PC-9 (cell line): ENCODE measurements at regions not wholly inside any gene's neighbourhood (a gene's known extent, or its start where the extent isn't known, plus 50 kb on each side); places are given as distances from the start of the nearest gene placed in this dataset.

Experiments
- BruUV-seq: library from RNA; stranded (reverse); fragments of 400-500 nt; replicated peaks from 2 replicates; lab custom pipeline; 2021; lab: Mats Ljungman, UMichigan
- CTCF ChIA-PET: fragments of 300-600 bp; sonication (Branson Sonifier 250); formaldehyde crosslinking; loops from one replicate; lab custom pipeline; 2022; ENCODE audit warnings: antibody characterized with exemption; lab: Charles Lee
- POLR2A ChIA-PET: fragments of 300-600 bp; sonication (Branson Sonifier 250); formaldehyde crosslinking; loops from one replicate; lab custom pipeline; 2022; ENCODE audit warnings: antibody characterized with exemption; ENCODE audit not compliant: unreplicated experiment; lab: Charles Lee
- DNase-seq, 2 experiments: peaks; one replicate each; pipeline versions ENCODE4 v3.0.0 to v3.0.0-alpha.2; 2015 to 2022; ENCODE audit warnings: mixed read lengths in 1 of 2
- H2AFZ ChIP-seq: fragments of 200-600 bp; sonication (generic); 2 replicates; pipeline ENCODE4 v1.8.1; 2017; ENCODE audit warnings: antibody characterized with exemption
- H3F3A ChIP-seq: fragments of 200-600 bp; sonication (generic); 2 replicates; pipeline ENCODE4 v1.8.1; 2017; ENCODE audit warnings: antibody characterized with exemption, mild to moderate bottlenecking, low read depth; ENCODE audit not compliant: insufficient read depth
- H3K27ac ChIP-seq: fragments of 200-600 bp; sonication (generic); 2 replicates; pipeline ENCODE4 v1.6.1; 2016; ENCODE audit warnings: mixed run types
- H3K27me3 ChIP-seq: fragments of 200-600 bp; sonication (generic); 2 replicates; pipeline ENCODE4 v1.6.1; 2016; ENCODE audit warnings: low read depth, mixed run types; ENCODE audit not compliant: insufficient read depth
- H3K36me3 ChIP-seq: fragments of 200-600 bp; sonication (generic); 2 replicates; pipeline ENCODE4 v1.6.1; 2016; ENCODE audit warnings: low read depth, mixed run types
- H3K4me1 ChIP-seq: fragments of 200-600 bp; sonication (generic); replicated peaks from 2 replicates; pipeline ENCODE4 v1.6.1; 2016; ENCODE audit warnings: mixed run types; ENCODE audit not compliant: insufficient read depth
- H3K4me2 ChIP-seq: fragments of 200-600 bp; sonication (generic); 2 replicates; pipeline ENCODE4 v1.6.1; 2017; ENCODE audit warnings: mixed run types
- H3K4me3 ChIP-seq: fragments of 200-600 bp; sonication (generic); 2 replicates; pipeline ENCODE4 v1.6.1; 2016; ENCODE audit warnings: mixed run types
- H3K79me2 ChIP-seq: fragments of 200-600 bp; sonication (generic); 2 replicates; pipeline ENCODE4 v1.6.1; 2017; ENCODE audit warnings: low read depth, mixed run types
- H3K9me2 ChIP-seq: fragments of 200-600 bp; sonication (generic); 2 replicates; pipeline ENCODE4 v1.8.1; 2017; ENCODE audit warnings: mild to moderate bottlenecking; ENCODE audit not compliant: insufficient read depth
- H3K9me3 ChIP-seq: fragments of 200-600 bp; sonication (generic); 2 replicates; pipeline ENCODE4 v1.8.1; 2016; ENCODE audit warnings: low read depth; ENCODE audit not compliant: insufficient read depth
- H4K20me1 ChIP-seq: fragments of 200-600 bp; sonication (generic); 2 replicates; pipeline ENCODE4 v1.8.1; 2017; ENCODE audit not compliant: insufficient read depth
- EZH2 ChIP-seq: fragments of 200-600 bp; sonication (generic); IDR thresholded peaks from 2 replicates; pipeline ENCODE4 v1.8.0; 2017; ENCODE audit warnings: antibody characterized with exemption, low read depth
- intact Hi-C: fragments of 100-400 bp; cut with micrococcal nuclease; formaldehyde crosslinking; loops from one replicate; pipeline ENCODE4 v1.10.0; 2022; ENCODE audit not compliant: unreplicated experiment
- TF ChIP-seq, protein P1 (sequence below): fragments of 200-600 bp; sonication (generic); conservative IDR thresholded peaks from 2 replicates; pipeline ENCODE4 v1.6.1; 2017; ENCODE audit warnings: mixed run types, antibody characterized with exemption, mild to moderate bottlenecking, moderate library complexity

- H3K4me1 ChIP-seq, result no peaks in the 10 kb centered on the region
- no peaks in the 10 kb centered on the region for H3F3A ChIP-seq
- no TSS peak for BruUV-seq
- TF ChIP-seq, protein P1, sequence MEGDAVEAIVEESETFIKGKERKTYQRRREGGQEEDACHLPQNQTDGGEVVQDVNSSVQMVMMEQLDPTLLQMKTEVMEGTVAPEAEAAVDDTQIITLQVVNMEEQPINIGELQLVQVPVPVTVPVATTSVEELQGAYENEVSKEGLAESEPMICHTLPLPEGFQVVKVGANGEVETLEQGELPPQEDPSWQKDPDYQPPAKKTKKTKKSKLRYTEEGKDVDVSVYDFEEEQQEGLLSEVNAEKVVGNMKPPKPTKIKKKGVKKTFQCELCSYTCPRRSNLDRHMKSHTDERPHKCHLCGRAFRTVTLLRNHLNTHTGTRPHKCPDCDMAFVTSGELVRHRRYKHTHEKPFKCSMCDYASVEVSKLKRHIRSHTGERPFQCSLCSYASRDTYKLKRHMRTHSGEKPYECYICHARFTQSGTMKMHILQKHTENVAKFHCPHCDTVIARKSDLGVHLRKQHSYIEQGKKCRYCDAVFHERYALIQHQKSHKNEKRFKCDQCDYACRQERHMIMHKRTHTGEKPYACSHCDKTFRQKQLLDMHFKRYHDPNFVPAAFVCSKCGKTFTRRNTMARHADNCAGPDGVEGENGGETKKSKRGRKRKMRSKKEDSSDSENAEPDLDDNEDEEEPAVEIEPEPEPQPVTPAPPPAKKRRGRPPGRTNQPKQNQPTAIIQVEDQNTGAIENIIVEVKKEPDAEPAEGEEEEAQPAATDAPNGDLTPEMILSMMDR, result no peak
- TF ChIP-seq EZH2, result no peak
- H3K4me2 ChIP-seq, result no peak overlapping the region
- no peak overlapping the region for H2AFZ ChIP-seq
- ChIA-PET CTCF (no interaction called here), POLR2A (no interaction called here)
- no peak overlapping the region for H3K4me3 ChIP-seq
- no peaks in the 10 kb centered on the region for H3K9me3 ChIP-seq
- H3K27ac ChIP-seq, result no peak overlapping the region
- H4K20me1 ChIP-seq, result no peaks in the 10 kb centered on the region
- H3K9me2 ChIP-seq, result no peaks in the 10 kb centered on the region
- intact Hi-C loops, result loop anchor here (10.0 kb wide), 2 partner anchors 224 to 394 kb away; partner anchors contain the start of gene CDYL
- H3K36me3 ChIP-seq, result no peaks in the 10 kb centered on the region
- H3K79me2 ChIP-seq, result no peaks in the 10 kb centered on the region
- H3K27me3 ChIP-seq, result no peaks in the 10 kb centered on the region
- DNase-seq, result no peak
Observed at GRCh38 chr6:4380881-4381281, 245.5 kb upstream of the ECI2 start.

- no peak for DNase-seq
- CTCF ChIA-PET, result no interaction called here
- H3K9me3 ChIP-seq, result no peaks in the 10 kb centered on the region
Observed at GRCh38 chr6:4379958-4380357, 244.6 kb upstream of the ECI2 start.

DNA sequence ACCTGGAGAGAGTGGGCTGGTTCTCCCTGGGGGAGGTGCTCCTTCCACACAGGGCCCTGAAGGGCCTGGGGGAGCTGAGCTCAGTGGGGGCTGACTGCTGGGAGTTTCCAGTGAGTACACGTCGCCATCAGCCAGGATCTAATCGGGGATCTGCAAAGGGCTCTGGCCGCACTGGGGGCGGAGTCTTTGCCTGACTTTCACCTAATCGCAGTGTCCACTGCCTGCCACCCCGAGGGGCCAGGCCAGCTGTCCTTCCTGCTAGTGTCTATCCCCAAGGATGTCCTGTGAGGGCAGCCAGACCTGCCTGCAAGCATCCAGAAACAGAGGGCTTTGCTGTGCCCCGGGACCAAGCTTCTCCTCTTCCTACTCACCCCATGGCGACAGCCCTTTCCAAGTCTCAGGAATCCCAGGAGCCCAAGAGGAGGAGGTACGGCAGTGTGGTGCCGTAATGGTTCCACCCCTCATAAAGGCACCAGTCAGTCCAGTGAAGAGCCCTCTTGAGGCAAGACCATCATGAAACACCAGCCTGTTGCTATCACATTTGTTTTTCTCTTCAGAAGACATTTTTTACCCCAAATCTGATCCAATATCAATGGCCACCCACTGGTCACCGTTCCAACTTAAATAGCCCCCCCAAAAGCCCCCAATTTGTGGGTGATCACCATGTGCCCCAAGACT, 243.1 kb upstream of the ECI2 start:
- H4K20me1 ChIP-seq, result no peaks in the 10 kb centered on the region
- DNase-seq, result no peak
- no peak overlapping the region for H2AFZ ChIP-seq
- intact Hi-C loops, result no loop called here
- no peaks in the 10 kb centered on the region for H3K9me2 ChIP-seq
- no peaks in the 10 kb centered on the region for H3K9me3 ChIP-seq
- CTCF ChIA-PET, result no interaction called here
- BruUV-seq, result no TSS peak
- no peak for TF ChIP-seq EZH2
- TF ChIP-seq, protein P1, result no peak
- no peaks in the 10 kb centered on the region for H3K4me1 ChIP-seq
- no peaks in the 10 kb centered on the region for H3K79me2 ChIP-seq
- POLR2A ChIA-PET, result no interaction called here
- no peak overlapping the region for H3K4me3 ChIP-seq
- H3K27me3 ChIP-seq, result no peaks in the 10 kb centered on the region
- H3K4me2 ChIP-seq, result no peak overlapping the region
- no peaks in the 10 kb centered on the region for H3K36me3 ChIP-seq
- no peaks in the 10 kb centered on the region for H3F3A ChIP-seq
- no peak overlapping the region for H3K27ac ChIP-seq

More at GRCh38 chr6:4379958-4380357, 244.6 kb upstream of the ECI2 start:
- no peaks in the 10 kb centered on the region for H3K36me3 ChIP-seq
- no peak overlapping the region for H3K27ac ChIP-seq
- no peak overlapping the region for H2AFZ ChIP-seq
- intact Hi-C loops, result loop anchor here (10.0 kb wide), 2 partner anchors 225 to 395 kb away; partner anchors contain the start of gene CDYL
- BruUV-seq, result no TSS peak
- no peak overlapping the region for H3K4me2 ChIP-seq
- H3K4me3 ChIP-seq, result no peak overlapping the region
- H3K79me2 ChIP-seq, result no peaks in the 10 kb centered on the region
- H3K27me3 ChIP-seq, result no peaks in the 10 kb centered on the region
- H4K20me1 ChIP-seq, result no peaks in the 10 kb centered on the region
- no peaks in the 10 kb centered on the region for H3K9me2 ChIP-seq
- H3K4me1 ChIP-seq, result no peaks in the 10 kb centered on the region
- TF ChIP-seq, protein P1, result no peak
- H3F3A ChIP-seq, result no peaks in the 10 kb centered on the region
- POLR2A ChIA-PET, result no interaction called here
